Smooth muscle cell (in vitro differentiated cells): ENCODE measurements at regions not wholly inside any gene's neighbourhood (a gene's known extent, or its start where the extent isn't known, plus 50 kb on each side); places are given as distances from the start of the nearest gene placed in this dataset.

ENCODE experiments used
- DNase-seq: peaks from one replicate; lab custom pipeline; 2025; ENCODE audit not compliant: unreplicated experiment; lab: John Stamatoyannopoulos, UW
- H2AFZ ChIP-seq: fragments of 200-600 bp; sonication (generic); 2 replicates; pipeline ENCODE4 v1.6.0; 2016; ENCODE audit warnings: antibody characterized with exemption, low read depth, mild to moderate bottlenecking
- H3F3A ChIP-seq: fragments of 200-600 bp; sonication (generic); 2 replicates; pipeline ENCODE4 v1.6.0; 2017; ENCODE audit warnings: antibody characterized with exemption, low read depth
- H3K27ac ChIP-seq: fragments of 200-600 bp; sonication (generic); 2 replicates; pipeline ENCODE4 v1.5.1; 2016; ENCODE audit warnings: low read depth, mild to moderate bottlenecking
- H3K27me3 ChIP-seq: fragments of 200-600 bp; sonication (generic); 2 replicates; pipeline ENCODE4 v1.6.1; 2016; ENCODE audit warnings: low read depth, mild to moderate bottlenecking
- H3K36me3 ChIP-seq: fragments of 200-600 bp; sonication (generic); 2 replicates; pipeline ENCODE4 v1.5.1; 2016; ENCODE audit warnings: low read depth
- H3K4me1 ChIP-seq: fragments of 200-600 bp; sonication (generic); 2 replicates; pipeline ENCODE4 v1.5.1; 2016; ENCODE audit warnings: low read depth
- H3K4me2 ChIP-seq: fragments of 200-600 bp; sonication (generic); 2 replicates; pipeline ENCODE4 v1.6.0; 2016; ENCODE audit warnings: mild to moderate bottlenecking
- H3K4me3 ChIP-seq: fragments of 200-600 bp; sonication (generic); 2 replicates; pipeline ENCODE4 v1.5.1; 2016; ENCODE audit warnings: mild to moderate bottlenecking
- H3K79me2 ChIP-seq: fragments of 200-600 bp; sonication (generic); 2 replicates; pipeline ENCODE4 v1.6.0; 2016; ENCODE audit warnings: low read depth, mild to moderate bottlenecking
- H3K9ac ChIP-seq: fragments of 200-600 bp; sonication (generic); 2 replicates; pipeline ENCODE4 v1.6.0; 2016; ENCODE audit warnings: low read depth
- H3K9me3 ChIP-seq: fragments of 200-600 bp; sonication (generic); replicated peaks from 2 replicates; pipeline ENCODE4 v1.5.1; 2016; ENCODE audit warnings: low read depth
- H4K20me1 ChIP-seq: fragments of 200-600 bp; sonication (generic); 2 replicates; pipeline ENCODE4 v1.6.0; 2016; ENCODE audit warnings: low read depth
- CTCF ChIP-seq: fragments of 200-600 bp; sonication (generic); IDR thresholded peaks from 2 replicates; pipeline ENCODE4 v1.5.1; 2017; ENCODE audit warnings: borderline replicate concordance, mild to moderate bottlenecking, antibody characterized with exemption; ENCODE audit not compliant: insufficient read depth, poor library complexity, severe bottlenecking
- WGBS: methylation state at CpG from one replicate; pipeline ENCODE4 v1.1.7; 2016; ENCODE audit warnings: low lambda C conversion rate; 5-methylcytosine and 5-hydroxymethylcytosine counted together

GRCh38 chr10:117619707-117620405 lies 77.3 kb downstream of the EMX2 start:
- DNase-seq = no peak
- Histone ChIP-seq H3K4me2 (no peak overlapping the region), H3F3A (no peaks in the 10 kb centered on the region), H3K9me3 (no peaks in the 10 kb centered on the region), H3K9ac (no peak overlapping the region), H3K79me2 (no peaks in the 10 kb centered on the region), H3K4me1 (no peaks in the 10 kb centered on the region), H4K20me1 (no peaks in the 10 kb centered on the region), H3K4me3 (no peak overlapping the region), H3K36me3 (no peaks in the 10 kb centered on the region), H3K27me3 (peaks cover 30% of the 10 kb centered on the region), H3K27ac (no peak overlapping the region), H2AFZ (no peak overlapping the region)
- TF ChIP-seq CTCF = no peak
- WGBS = 83% methylated on average over 9 of the region's 9 CpGs

GRCh38 chr10:117621196-117621595 lies 78.7 kb downstream of the EMX2 start:
- no peaks in the 10 kb centered on the region for H4K20me1 ChIP-seq
- no peak overlapping the region for H3K4me3 ChIP-seq
- H3F3A ChIP-seq = no peaks in the 10 kb centered on the region
- H3K36me3 ChIP-seq = no peaks in the 10 kb centered on the region
- no peak for DNase-seq
- no peak overlapping the region for H3K27ac ChIP-seq
- H3K9ac ChIP-seq = no peak overlapping the region
- H3K4me1 ChIP-seq = no peaks in the 10 kb centered on the region
- WGBS = 93% methylated on average over 7 of the region's 7 CpGs
- no peak overlapping the region for H2AFZ ChIP-seq
- no peak for TF ChIP-seq CTCF
- peaks cover 30% of the 10 kb centered on the region for H3K27me3 ChIP-seq
- H3K4me2 ChIP-seq = no peak overlapping the region
- no peaks in the 10 kb centered on the region for H3K79me2 ChIP-seq
- no peaks in the 10 kb centered on the region for H3K9me3 ChIP-seq

GRCh38 chr10:117621795-117622420 lies 79.4 kb downstream of the EMX2 start:
- Histone ChIP-seq H3K4me1 (no peaks in the 10 kb centered on the region), H3K36me3 (no peaks in the 10 kb centered on the region), H3K9ac (no peak overlapping the region), H3K79me2 (no peaks in the 10 kb centered on the region), H3K4me2 (no peak overlapping the region), H3F3A (no peaks in the 10 kb centered on the region), H4K20me1 (no peaks in the 10 kb centered on the region), H3K27ac (no peak overlapping the region), H3K27me3 (peaks cover 30% of the 10 kb centered on the region), H3K4me3 (no peak overlapping the region), H3K9me3 (no peaks in the 10 kb centered on the region), H2AFZ (no peak overlapping the region)
- no peak for DNase-seq
- WGBS = 77% methylated on average over 8 of the region's 8 CpGs
- TF ChIP-seq CTCF = no peak
